WTC11 (cell line): ENCODE measurements at regions not wholly inside any gene's neighbourhood (a gene's known extent, or its start where the extent isn't known, plus 50 kb on each side); places are given as distances from the start of the nearest gene placed in this dataset.

Experiments used
- CTCF ChIP-seq: fragments of 200-600 bp; IDR thresholded peaks from 2 replicates; pipeline ENCODE4 v1.8.0; 2022; ENCODE audit warnings: antibody characterized with exemption
- PREB ChIP-seq: sonication (generic); formaldehyde crosslinking; IDR thresholded peaks from 2 replicates; pipeline ENCODE4 v1.8.1; 2022; ENCODE audit warnings: mild to moderate bottlenecking, missing genetic modification reagents, moderate library complexity, borderline replicate concordance

GRCh38 chr13:36750946-36751345 lies 68.1 kb upstream of the RFXAP start:
- TF ChIP-seq CTCF = no peak
- TF ChIP-seq PREB = no peak
